Non-pigmented ciliary epithelial cell (primary cell): ENCODE measurements at regions not wholly inside any gene's neighbourhood (a gene's known extent, or its start where the extent isn't known, plus 50 kb on each side); places are given as distances from the start of the nearest gene placed in this dataset.

Experiments used
- DNase-seq: peaks from one replicate; pipeline ENCODE4 v3.0.0-alpha.2; 2010; ENCODE audit warnings: low read depth

DNA sequence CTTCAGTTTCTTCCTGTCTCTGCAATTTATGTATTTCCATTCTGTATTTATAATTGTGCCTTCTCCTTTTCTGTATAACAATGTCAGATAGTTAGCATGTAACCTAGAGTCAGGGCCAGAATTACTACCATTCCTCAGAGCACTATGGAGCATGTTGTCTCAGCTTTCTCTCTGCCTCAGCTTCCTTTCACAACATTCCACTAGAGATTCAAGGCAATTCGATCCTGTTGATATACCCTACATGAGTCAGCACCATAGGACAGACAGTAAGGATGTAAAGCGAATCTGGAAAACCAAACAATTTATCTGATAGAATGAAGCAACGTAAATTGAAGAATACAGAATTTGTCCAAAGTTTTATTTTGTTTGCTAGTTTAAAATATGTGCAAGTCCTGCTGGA lies 728.3 kb upstream of the SEMA6A start:
- no peak for DNase-seq

DNA sequence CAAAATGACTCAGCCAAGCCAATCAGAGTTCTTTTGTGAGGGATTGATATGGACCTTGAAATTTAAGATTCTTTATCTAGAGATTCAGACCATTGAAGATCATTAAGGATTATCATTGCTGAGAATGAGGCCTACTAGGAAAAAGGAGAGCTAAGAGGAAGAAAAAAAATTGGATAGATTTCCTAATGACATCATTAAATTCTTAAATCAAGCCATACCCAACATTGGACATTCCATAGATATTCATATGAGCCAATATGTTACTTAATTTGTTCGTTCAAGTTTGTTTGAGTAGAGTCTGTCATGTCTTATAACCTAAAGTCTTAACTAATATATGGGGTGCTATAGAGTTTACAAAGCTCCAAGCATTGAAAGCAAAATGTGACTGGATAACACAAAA lies 727.9 kb upstream of the SEMA6A start:
- DNase-seq, result no peak

DNA sequence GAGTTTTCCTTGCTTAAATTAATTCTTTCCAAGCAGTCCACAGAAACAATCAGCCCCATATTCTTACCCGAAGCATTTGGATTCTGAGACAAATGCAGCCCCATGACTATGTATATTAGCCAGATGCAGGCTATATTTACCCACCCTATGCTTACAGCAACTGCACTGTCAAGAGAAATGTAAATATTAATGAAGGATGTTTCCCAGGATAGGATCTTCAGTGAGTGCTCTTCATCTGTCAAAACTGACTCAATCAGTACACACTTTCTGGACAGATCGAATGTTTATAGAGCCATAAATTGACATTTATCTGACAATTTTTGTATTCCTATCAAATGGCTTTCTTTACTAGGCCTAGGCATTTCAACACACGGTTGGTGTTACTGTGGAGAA lies 725.3 kb upstream of the SEMA6A start:
- no peak for DNase-seq

DNA sequence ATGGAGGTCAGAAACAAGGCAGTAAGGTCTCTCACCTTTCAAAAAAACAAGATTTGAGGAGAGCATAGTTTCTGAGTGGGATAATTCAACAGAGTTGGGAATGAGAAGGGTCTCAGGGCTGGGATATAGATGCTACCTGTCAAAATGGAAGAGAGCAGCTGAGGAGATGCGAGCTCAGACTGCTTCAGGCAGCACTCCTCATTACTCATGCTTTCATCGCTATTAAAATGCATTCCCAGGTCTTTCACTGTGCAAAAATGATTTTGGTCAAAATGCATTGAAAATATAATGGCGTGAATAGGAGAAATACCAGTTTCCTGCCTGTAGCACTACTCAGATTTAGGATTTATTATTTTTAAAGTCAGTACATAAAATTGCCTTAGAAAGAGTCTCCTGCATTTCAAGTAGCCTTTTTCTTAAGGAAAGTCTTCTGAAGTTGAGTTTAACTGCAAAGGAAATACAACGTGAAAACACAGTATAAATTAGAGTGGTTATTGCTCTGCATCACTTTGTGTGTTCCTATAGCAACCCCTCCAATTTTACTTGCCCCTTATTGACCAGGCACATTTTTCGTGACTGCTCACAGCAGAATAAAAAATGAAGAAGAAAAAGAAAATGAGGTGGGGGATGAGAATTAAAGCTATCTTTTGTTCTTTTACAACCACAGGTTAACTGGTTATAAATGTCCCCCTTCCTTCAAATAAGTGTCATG lies 724.8 kb upstream of the SEMA6A start:
- DNase-seq, result no peak

DNA sequence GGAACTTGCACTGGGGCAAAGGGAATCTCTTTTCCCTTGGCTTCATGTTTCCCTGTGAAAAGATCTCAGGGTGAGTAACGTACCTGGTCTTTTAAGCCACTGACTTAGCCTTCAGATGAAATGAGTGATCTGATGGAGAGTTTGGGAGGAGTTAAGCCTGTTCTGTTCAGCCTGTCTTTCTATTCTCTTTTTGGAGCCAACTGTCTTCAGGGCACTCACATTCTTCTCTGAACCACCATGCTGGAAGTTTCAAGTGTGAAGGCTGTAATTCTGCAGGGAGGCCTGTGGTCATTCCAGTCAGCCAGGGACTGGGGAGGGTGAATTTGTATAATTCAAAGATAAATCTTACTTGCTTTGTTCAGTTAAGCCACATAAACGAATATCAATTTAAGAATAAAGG lies 722.2 kb upstream of the SEMA6A start:
- no peak for DNase-seq

DNA sequence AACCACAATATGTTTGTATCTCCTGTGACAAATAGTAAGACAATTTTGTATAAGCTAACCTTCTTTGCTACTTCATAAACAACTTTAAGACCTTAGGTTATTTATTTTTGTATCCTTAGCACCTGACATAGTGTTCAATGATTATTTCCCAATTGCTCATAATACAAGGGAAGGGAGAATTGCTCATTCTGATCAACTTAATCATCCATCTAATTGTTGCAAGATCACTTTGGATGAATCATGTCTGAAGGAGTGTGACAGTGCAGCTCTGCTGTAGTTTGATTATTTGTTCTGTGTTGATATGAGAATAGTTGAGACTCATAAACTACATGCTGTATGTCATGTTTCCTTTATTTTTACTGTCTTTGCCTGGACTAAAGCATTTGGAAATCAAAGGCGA lies 721.3 kb upstream of the SEMA6A start:
- no peak for DNase-seq

DNA sequence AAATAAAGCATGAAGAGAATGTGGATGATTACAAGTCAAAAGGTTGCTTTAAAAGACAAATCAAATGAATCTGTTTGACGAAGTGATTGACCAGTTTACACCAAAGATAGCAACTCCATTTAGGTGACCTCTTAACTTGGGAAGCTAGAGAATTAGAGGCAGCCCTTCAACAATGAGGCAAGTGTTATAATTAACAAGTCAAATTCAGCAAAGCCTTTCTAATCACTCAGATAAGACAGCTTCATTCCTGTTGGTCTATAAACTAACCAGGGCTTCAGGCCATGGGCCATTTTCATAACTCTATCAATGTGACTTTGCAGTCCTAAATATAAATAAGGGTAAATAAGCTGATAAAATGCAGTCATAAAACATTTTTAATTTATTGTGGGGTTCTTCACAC lies 712.2 kb upstream of the SEMA6A start:
- no peak for DNase-seq

DNA sequence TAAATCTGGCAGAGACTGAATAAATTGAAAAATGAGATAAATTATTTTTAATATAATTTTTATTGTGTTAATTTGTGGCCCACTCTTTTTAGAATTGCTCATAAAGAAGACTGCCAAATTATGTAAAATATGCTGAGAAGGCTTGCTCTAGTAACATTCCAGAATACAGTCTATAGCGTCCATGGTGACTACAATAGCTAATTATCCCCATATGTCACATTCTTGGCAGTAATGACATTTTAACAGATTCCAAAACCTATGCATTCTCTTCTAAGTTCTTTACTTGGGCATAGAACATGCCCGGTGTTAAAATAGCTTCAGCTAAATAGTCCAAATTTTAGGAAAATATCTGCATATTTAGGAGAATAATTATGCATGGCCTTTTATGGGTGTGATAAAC lies 697.0 kb upstream of the SEMA6A start:
- no peak for DNase-seq

DNA sequence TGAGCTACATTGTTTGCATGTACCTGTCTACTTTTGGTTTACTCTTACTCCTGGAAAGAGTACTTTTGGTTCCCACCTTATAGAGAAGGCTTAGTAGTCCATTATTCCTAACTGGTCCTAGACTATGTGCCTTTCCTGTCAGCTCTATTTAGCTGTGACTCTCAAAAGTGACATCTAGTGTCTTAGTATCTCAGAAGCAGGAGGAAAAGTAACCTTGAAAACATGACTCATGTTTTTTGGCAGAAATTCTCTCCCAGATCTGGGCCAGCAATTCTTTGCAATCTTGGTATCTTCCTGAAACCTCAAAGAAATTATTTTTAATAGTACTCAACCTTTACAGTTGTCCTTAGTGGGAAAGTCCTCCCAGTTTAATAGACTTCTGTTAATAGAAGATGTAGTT lies 691.7 kb upstream of the SEMA6A start:
- no peak for DNase-seq

DNA sequence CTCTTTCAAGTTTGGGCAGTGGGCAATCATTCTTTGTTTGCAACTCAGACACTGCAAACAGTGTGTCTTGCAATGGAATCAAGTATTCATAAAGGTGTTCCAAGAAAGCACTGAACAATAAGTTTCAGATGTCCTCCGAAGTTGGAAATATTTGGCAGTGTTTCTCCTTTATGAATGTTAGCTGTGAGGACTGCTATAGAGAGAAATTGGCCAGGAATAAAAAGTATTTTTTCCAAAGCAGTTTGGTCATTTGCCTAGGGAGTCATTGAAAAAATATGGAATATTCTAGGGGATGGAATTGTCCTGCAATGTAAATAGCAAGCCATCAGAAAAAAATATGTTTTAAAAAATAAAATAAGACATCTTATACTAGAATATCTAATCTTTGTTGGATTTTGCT lies 688.6 kb upstream of the SEMA6A start:
- no peak for DNase-seq

DNA sequence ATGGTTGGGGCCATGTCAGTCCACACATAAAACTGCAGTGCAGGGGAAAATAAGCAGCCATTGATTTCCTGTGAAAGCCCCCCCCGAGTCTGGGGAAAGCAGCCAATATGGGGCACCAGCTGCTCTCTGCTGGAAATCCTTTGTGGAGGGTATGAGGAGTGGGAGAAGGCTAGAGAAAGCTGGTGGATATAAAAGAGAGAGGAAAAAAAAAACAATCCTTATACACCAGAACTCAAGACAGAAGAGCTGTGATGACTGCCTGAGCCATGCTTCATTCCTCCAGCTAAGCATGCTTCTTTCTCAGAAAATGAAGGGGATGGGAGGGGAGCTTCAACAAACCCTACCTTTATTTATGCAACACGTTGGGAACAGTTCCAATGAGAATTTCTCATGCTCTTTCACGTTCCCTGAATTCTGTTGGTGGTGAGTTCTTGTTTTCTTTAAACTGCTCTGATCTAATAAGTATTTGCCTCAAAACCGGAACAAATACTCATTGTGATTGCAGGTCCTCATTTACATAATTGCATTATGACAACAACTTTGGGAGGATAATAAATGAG lies 688.0 kb upstream of the SEMA6A start:
- DNase-seq, result no peak

DNA sequence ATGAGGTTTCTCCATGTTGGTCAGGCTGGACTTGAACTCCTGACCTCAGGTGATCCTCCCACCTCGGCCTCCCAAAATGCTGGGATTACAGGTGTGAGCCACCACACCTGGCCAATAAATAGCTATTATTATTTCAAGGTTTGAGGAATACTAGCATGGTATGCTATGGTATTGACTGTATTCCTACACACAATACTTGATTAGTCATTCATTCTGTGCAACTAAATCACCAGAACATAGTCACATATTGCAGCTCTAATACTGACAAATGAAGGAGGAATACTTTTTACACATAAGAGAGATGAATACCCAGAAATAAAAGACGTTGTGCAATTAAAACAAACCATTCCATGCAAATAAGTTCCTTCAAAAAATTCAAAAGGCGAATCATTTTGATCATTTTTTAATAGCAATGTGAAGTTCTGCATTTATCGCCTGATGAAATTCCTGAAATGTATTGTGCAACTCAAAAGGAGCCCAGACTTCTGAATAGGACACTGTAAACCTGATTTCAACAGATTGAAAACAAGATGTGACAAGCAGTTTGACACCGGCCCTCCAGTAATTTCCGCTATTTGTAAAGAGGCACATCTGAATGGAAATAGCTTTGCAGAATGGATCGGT lies 687.4 kb upstream of the SEMA6A start:
- DNase-seq, result no peak

DNA sequence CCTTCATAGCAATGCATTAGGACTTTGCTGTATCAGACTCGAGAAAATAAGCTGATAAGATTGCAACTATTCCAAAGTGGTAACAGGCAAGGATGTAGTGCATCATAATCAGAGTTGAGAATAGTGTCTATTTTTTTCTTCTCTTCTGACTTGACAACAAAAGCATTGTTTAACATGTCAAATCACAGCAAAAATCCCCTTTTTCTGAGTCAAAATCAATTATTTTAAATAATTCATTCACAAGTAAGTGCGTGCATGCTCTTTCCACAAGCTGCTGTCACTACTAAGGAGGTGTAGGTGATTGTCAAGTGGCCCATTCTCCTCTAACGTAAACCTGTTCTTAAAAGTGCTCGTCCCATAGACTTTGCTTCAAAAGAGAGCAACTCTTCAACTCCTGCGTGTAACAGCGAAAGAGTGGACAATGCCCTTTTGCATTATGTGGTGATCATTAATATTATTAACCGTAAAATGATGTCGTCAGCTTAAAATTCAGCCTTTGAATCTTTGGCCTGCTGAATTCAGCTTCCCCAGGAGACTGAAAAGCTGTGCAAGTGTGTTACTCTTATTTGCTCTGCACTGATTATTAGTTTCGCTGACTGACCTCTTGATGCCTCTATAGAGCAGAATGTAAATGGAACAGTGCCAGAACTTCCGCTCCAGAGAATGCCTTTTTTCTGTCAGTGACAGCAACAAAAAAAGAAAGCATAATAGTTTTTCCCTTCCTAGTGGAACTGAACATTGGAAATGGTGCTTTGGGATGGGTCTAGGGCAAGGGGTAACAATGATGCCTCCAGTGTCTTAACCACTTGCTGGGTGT lies 680.8 kb upstream of the SEMA6A start:
- DNase-seq, result no peak

DNA sequence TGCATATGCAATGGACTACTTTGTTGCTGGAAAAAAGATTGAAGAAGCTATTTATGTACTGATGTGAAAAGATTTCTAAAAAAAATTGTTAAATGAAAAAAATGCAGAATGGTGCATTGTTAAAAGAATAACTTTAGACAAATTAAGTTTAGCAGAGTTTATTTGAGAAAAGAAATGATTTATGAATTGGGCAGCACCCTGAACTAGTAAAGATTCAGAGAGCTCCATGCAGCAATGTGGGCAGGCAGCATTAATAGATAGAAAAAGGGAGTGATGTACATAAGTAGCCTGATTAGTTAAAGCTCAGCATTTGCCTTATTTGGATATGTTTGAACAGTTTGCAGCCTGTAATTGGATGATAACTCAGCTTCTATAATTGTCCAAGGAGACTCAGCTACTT lies 677.9 kb upstream of the SEMA6A start:
- DNase-seq, result no peak

DNA sequence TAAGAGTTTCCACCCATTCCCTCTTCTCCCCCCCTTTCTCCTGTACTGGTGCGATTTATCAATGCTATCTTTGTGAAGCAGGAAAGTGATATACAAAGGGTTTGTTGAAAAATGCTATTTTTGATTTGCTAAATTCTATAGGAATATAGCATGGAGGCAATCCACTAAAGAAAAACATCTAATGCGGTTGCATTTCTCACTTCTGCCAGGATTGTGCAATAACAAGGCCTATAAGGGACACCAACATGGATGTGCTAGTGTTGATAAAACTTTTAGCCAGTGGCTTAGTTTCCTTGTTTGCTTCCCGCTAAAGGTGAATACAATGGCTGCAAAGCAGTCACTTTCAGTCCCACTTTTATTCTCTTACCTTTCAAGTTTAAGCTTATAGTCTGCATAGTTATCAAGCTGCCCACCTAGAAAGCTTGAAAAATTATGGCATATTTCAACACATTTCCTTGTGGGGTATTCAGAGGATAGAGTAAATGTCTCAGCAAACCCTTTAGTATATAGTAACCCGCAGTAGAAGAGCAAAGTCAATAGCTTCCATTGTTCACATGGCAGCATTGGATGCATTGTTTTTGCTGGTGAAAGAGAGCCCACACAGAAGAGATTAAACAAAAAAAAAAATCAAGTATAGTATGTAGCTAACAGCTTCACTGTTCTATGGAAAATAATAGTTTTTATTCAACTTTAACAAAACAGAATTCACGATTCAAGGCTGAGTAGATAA lies 674.6 kb upstream of the SEMA6A start:
- DNase-seq, result no peak

DNA sequence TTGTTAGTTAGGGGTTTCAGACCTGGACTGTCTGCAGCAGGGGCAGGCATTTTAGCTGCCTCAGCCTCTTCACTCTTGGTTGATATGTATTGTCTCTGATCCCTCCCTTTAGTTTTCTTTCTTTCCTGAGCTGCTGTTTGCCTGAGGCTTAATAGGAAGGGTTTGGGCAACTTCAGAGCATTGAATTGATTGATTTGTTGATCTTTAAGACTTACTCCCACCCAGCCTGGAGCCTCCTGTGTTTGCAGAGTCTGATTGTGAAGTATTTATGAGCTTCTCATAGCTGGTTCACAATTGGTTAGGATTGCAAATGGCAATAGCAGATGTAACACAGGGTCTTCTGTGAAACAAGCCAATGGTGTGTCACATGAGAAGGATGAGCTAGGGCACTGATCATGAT lies 671.8 kb upstream of the SEMA6A start:
- no peak for DNase-seq

DNA sequence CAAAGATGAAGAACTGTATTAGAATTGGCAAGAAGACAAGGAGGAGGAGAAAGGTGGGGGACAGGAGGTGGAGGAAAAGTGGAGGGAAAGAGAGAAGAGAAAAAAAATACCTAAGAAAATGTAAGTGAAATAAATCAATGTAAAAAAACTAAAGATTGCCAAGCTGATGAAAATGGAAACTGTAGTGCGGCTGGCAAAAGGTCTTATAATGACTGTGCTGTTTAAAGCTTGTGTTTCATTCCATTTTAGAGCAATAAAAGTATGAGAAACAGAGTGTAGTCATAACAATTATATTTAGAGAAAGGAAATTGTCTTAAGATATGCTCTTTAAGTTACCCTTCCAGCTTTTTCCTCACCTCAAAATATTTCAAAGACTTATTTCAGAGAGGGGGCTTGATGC lies 670.5 kb upstream of the SEMA6A start:
- no peak for DNase-seq

DNA sequence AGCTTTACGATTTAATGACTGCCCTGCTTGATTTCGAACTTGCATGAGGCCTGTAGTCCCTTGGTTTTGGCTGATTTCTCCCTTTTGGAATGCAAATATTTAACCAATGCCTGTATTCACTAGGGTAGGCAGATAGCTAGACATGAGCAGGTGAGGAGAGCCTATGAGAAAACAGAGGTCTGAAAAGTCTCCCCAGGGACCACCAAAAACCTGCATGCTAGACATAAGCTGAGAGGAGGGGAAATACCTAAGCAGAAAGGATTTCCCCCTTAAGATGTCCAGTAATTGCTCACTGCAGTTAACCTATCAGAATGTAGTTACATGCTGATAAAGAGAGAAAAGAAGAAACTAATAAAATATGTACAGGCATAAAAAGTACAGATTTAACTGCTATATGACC lies 667.4 kb upstream of the SEMA6A start:
- DNase-seq, result no peak

DNA sequence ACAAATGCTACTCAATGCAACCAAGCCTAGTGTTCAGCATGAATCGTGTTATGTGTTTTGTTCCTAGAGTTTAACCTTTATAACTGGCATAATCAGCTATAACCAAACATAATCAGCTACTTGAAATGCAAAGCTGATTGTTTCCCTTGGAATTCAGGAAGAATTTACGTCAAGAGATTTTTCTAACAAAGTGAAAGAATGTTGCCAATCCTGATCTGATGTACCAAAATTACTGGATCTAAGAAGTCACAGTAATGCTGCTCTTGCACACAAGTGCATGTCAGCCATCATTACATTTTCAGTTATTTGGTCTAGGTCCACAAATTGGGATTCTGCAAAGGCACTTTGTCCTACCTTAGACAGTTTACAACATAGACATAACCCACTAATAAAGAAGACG lies 662.3 kb upstream of the SEMA6A start:
- DNase-seq, result no peak

DNA sequence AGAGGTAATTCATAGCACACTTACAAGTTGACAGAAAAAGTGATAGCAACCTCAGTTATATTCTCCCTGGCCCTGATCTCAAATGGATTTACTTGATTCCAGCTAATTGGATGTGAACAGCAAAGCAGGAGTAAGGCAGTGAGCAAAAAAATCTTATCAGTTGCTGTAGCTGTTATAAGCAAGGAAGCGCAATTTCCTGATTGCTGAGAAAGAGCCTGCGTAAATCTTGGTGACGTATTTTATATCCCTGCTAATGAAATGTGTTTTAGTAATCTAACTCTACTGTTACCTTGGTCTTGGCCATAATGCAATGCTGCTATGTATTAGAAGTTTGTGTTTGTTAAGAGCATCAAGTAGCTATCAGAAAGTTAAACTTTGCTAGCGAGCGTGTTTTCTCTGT lies 661.2 kb upstream of the SEMA6A start:
- DNase-seq, result no peak

DNA sequence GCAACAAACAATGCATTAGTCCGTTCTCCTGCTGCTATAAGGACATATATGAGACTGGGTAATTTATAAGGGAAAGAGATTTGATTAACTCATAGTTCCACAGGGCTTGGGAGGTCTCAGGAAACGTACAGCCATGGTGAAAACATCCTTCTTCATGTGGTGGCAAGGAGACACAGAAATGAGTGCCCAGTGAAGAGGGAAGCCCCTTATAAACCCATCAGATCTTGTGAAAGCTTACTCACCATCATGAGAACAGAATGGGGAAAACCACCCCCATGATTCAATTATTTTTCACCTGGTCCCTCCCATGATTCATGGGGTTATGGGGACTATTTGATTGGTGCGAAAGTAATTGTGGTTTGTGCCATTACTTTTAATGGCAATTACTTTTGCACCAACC lies 655.8 kb upstream of the SEMA6A start:
- DNase-seq, result no peak

DNA sequence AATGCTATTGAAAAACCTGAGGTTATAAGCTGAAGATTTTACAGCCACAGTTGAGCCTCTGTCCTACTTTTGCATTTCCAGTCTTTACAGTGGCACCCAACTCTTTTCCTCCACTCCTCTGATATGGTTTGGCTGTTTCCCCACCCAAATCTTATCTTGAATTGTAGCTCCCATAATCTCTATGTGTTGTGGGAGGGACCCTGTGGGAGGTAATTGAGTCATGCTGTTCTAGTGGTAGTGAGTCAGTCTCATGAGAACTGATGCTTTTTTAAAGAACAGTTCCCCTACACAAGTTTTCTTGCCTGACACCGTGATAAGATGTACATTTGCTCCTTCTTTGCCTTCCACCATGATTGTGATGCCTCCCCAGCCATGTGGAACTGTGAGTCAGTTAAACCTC lies 646.1 kb upstream of the SEMA6A start:
- peak; percentile 1 for DNase-seq
